ENCODE measurements at regions not wholly inside any gene's neighbourhood (a gene's known extent, or its start where the extent isn't known, plus 50 kb on each side); places are given as distances from the start of the nearest gene placed in this dataset.

- TF ChIP-seq POLR2A (IDR thresholded peaks at IDR 0.05), result no peak
- TF ChIP-seq CTCF (IDR thresholded peaks at IDR 0.05), result no peak
- DNase-seq, result no peak
- Histone ChIP-seq H3K9me3 (no peaks in the 10 kb centered on the region), H3K36me3 (no peaks in the 10 kb centered on the region), H3K4me3 (no peak overlapping the region), H3K4me1 (no peaks in the 10 kb centered on the region), H3K27ac (no peak overlapping the region), H3K27me3 (no peaks in the 10 kb centered on the region)
Measured at GRCh38 chr14:46368275-46368674, 283.3 kb downstream of the RPL10L start.

GRCh38 chr14:46352844-46353243 lies 298.7 kb downstream of the RPL10L start:
- Histone ChIP-seq H3K9me3 (no peaks in the 10 kb centered on the region), H3K27ac (no peak overlapping the region), H3K27me3 (no peaks in the 10 kb centered on the region), H3K4me3 (no peak overlapping the region), H3K4me1 (no peaks in the 10 kb centered on the region), H3K36me3 (no peaks in the 10 kb centered on the region)
- TF ChIP-seq POLR2A (IDR thresholded peaks at IDR 0.05), result no peak
- TF ChIP-seq CTCF (IDR thresholded peaks at IDR 0.05), result no peak
- DNase-seq, result no peak

GRCh38 chr14:46344327-46344937 lies 307.1 kb downstream of the RPL10L start:
- no peaks in the 10 kb centered on the region for H3K9me3 ChIP-seq
- TF ChIP-seq CTCF (IDR thresholded peaks at IDR 0.05), result peak in 4 of 6 experiments; percentile 25 to 62 (median 55)
- no peak for TF ChIP-seq POLR2A (IDR thresholded peaks at IDR 0.05)
- no peaks in the 10 kb centered on the region for H3K36me3 ChIP-seq
- H3K27ac ChIP-seq, result no peak overlapping the region
- no peaks in the 10 kb centered on the region for H3K4me1 ChIP-seq
- no peaks in the 10 kb centered on the region for H3K27me3 ChIP-seq
- DNase-seq, result no peak
- H3K4me3 ChIP-seq, result no peak overlapping the region

- no peaks in the 10 kb centered on the region for H3K27me3 ChIP-seq
- DNase-seq, result no peak
Measured at GRCh38 chr14:46325777-46326176, 325.8 kb downstream of the RPL10L start.

GRCh38 chr14:46325157-46325556 lies 326.4 kb downstream of the RPL10L start:
- Histone ChIP-seq H3K27ac (no peak overlapping the region), H3K4me1 (no peaks in the 10 kb centered on the region), H3K9me3 (no peaks in the 10 kb centered on the region), H3K27me3 (no peaks in the 10 kb centered on the region), H3K4me3 (no peak overlapping the region), H3K36me3 (no peaks in the 10 kb centered on the region)
- TF ChIP-seq CTCF (IDR thresholded peaks at IDR 0.05) (no peak), POLR2A (IDR thresholded peaks at IDR 0.05) (no peak)
- DNase-seq, result no peak

More at GRCh38 chr14:46325777-46326176, 325.8 kb downstream of the RPL10L start:
- no peak for TF ChIP-seq CTCF (IDR thresholded peaks at IDR 0.05)
- TF ChIP-seq POLR2A (IDR thresholded peaks at IDR 0.05), result no peak
- no peaks in the 10 kb centered on the region for H3K9me3 ChIP-seq
- no peaks in the 10 kb centered on the region for H3K36me3 ChIP-seq
- H3K4me3 ChIP-seq, result no peak overlapping the region
- H3K27ac ChIP-seq, result no peak overlapping the region
- no peaks in the 10 kb centered on the region for H3K4me1 ChIP-seq

- Histone ChIP-seq H3K9me3 (no peaks in the 10 kb centered on the region), H3K27me3 (no peaks in the 10 kb centered on the region), H3K36me3 (no peaks in the 10 kb centered on the region), H3K4me3 (no peak overlapping the region), H3K4me1 (no peaks in the 10 kb centered on the region), H3K27ac (no peak overlapping the region)
- DNase-seq, result no peak
- TF ChIP-seq POLR2A (IDR thresholded peaks at IDR 0.05) (no peak), CTCF (IDR thresholded peaks at IDR 0.05) (no peak)
Measured at GRCh38 chr14:46323404-46323762, 328.2 kb downstream of the RPL10L start.

All from Peyer's patch (tissue), 4 donors.